GM10266 (cell line): ENCODE measurements at regions not wholly inside any gene's neighbourhood (a gene's known extent, or its start where the extent isn't known, plus 50 kb on each side); places are given as distances from the start of the nearest gene placed in this dataset.
"Not testable (repeated sequence)": the region's sequence is repeated elsewhere in the genome, so short reads cannot be mapped to it uniquely, and the experiment has no call there.

Experiments used
- DNase-seq: peaks from one replicate; pipeline ENCODE4 v3.0.0; 2012; ENCODE audit errors: extremely low spot score
- TF ChIP-seq, protein P1 (sequence below): IDR thresholded peaks from 2 replicates; pipeline ENCODE4 v1.5.1; 2012; ENCODE audit warnings: mild to moderate bottlenecking, low read depth; ENCODE audit not compliant: control insufficient read depth, insufficient read depth; ENCODE audit errors: missing control alignments

DNA sequence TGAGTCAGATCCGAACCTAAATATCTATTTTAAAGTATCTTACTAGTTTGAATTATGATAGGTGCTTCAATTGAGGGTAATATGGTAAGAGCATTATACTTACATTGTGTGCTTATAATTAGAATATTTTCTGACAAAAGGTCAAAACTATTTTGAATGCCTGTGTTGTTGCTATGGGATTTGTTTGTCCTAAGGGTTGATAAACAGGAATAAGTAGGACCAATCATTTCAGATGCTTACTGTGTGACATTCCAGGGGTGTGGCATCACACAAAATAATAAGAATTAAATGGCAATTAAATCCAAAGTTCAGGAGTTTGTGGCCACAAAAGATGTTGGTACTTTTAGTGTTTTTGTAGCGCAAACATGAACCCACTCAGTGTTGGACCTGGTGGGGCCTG, 256.2 kb upstream of the DDHD1 start:
- DNase-seq, result no peak
- TF ChIP-seq, protein P1, sequence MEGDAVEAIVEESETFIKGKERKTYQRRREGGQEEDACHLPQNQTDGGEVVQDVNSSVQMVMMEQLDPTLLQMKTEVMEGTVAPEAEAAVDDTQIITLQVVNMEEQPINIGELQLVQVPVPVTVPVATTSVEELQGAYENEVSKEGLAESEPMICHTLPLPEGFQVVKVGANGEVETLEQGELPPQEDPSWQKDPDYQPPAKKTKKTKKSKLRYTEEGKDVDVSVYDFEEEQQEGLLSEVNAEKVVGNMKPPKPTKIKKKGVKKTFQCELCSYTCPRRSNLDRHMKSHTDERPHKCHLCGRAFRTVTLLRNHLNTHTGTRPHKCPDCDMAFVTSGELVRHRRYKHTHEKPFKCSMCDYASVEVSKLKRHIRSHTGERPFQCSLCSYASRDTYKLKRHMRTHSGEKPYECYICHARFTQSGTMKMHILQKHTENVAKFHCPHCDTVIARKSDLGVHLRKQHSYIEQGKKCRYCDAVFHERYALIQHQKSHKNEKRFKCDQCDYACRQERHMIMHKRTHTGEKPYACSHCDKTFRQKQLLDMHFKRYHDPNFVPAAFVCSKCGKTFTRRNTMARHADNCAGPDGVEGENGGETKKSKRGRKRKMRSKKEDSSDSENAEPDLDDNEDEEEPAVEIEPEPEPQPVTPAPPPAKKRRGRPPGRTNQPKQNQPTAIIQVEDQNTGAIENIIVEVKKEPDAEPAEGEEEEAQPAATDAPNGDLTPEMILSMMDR, result no peak

DNA sequence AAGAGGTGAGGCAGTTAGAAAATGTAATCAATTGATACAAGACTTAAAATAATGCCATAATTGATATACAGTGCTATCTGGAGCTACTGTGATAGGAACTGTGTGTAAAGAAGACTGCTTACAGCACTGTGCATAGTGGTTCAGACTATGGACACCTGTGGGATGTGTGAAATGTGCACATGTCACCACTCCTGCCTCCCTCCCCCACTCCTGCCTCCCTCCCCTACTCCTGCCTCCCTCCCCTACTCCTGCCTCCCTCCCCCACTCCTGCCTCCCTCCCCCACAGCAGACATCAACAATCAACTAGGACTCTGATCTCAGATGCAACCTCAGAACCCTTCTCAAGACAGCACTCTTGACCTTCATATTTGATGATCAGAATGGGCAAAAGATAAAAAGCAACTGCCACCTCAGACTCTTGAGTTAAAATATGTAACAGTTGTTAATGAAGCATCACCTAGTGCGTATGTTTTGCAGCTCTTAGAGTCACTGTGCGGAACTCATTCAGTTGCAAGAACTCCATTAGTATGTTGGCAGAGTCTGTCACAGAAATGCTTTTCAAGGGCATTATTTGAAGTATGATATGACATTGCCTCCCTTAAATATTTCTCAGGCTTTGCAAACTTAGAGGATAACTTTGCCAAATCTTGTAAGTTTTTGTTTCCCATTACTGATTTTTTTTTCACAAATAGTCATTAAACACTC, 255.2 kb upstream of the DDHD1 start:
- DNase-seq, result no peak
- TF ChIP-seq, protein P1, result no peak

DNA sequence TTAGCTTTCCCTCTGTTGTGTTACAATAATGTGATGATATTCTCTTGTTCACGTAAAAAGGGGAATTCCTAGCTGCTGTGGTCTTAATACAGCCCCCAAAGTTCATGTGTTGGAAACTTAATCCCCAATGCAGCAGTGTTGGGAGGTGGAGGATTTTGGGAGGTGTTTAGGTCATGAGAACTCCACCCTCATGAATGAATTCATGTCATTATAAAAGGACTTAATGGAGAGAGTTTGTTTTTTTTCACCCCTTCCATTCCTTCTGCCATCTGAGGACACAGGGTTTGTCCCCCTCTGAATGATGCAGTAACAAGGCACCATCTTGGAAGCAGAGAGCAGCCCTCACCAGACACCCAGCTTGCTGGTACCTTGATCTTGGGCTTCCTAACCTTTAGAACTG, 253.4 kb upstream of the DDHD1 start:
- TF ChIP-seq, protein P1, result no peak
- DNase-seq, result no peak

DNA sequence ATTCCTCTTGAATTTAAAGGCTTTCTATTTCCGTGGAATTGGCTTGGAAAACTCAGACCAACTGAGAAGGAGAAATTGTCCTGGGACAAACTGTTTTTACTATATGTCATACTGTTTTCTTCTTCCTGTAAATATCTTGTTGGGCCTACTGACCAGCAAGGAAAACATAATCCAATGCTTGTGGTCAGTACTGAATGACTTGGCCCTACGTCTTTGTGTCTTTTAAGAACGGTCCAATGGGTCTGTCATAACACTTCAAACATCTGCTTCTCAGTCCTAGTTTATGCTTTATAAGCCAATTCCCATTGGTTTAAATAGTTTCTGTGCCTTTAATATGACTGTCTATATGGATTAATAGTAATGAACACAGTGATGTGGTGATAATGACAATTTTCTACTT, 248.5 kb upstream of the DDHD1 start:
- TF ChIP-seq, protein P1, result no peak
- DNase-seq, result no peak

DNA sequence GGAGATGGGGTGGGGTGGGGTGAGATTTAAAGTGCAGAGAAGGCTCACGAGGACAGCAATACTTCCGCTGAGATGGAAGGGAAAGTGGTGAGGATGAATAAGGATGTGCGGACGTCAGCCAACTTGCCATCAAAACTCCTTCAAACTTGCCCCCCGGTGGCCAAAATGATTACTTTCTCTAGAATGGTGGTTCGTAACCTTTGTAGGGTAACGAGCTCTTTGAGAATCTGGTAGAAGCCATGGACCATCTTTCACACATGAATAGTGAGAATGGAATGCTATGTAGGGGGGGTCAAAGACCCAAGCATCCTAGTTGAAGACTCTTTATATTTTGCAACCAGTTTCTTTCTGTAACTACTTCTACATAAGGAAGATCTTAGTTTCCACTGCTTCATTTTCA, 245.9 kb upstream of the DDHD1 start:
- TF ChIP-seq, protein P1, result no peak
- DNase-seq, result no peak

DNA sequence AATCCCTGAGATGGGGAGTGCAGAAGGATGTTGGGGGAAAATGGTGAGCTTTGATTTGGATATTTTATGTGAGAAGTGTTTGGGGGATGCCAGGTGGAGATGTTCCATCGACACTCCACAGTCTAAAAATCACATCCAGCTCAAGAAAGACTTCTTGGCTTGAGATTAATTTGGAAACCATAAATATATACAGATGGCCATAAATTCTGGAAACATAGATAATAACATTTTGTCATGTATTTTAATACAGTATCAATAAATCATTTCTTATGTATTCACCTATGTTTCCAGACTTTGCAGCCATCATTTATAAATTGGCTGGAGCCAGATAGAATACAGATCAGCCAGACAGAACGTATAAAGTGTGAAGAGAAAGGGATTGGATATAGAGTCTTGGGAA, 245.5 kb upstream of the DDHD1 start:
- DNase-seq, result no peak
- TF ChIP-seq, protein P1, result no peak

DNA sequence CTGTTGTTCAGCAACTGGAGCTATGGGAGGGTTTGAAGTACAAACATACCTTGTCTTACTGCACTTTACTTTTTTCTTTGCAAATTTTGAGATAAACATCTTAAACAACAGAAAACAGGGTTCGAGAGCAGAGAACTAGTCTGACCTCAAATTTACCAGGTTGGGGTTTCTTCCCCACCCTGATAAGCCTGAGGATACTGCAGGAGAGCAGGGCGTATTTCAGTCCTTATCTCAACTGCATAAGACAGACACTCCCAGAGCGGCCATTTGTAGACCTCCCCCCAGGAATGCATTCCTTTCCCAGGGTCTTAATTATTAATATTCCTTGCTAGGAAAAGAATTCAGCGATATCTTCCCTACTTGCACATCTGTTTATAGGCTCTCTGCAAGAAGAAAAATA, 242.1 kb upstream of the DDHD1 start:
- not testable (repeated sequence) for DNase-seq

DNA sequence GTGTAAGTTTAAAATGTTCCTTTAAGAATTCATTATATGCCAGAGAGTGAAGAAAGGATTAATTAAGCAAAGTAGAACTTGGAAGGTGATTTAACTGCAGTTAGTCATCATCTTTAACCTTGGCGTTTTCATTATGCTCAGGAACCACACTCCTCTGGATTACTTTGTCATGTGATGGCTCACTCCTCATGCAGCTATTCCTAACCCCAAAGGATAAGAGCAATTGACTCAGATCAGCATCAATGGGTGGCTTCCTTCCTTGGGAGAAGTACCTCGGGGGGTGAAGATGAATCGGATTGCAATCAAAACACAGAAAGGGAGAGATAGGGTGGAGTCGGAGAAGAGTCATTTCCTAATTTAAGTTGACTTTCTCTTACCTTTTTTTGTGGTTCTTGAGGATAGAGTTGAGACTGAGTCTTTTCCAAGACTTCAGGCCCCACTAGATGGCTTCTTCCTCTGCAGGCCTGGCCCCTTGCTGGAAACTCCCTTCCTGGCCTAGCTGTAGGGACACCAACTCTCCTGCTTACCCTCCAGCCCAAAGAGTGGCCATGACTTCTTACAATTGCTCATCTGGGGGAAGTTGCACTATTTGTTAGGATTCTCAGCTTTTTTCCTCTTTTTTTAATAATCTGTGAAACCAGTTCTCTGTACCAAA, 238.6 kb upstream of the DDHD1 start:
- DNase-seq, result no peak
- TF ChIP-seq, protein P1, result no peak
